ENCODE measurements at regions not wholly inside any gene's neighbourhood (a gene's known extent, or its start where the extent isn't known, plus 50 kb on each side); places are given as distances from the start of the nearest gene placed in this dataset.
A peak's percentile ranks its signal among the peaks of the same experiment; 100 is the strongest.

DNA sequence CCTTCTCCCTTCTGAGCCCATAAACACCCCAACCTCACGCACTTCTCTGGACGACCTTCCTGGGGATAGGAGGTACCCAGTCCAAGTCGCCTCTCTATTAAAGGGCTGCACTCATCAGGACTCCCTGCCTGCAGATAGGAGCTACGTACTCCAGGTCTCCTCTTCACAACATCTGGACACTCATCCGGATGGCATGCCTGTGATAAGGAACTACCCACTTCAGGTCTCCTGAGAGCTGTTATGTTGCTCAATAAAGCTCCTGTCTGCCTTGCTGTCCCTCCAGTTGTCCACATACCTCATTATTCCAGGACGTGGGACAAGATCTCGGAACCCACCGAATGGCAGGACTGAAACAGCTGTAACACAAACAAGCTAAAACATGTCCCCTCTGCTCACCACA is 548.0 kb downstream of the TBC1D32 start:
- no peak overlapping the region for H2BK120ac ChIP-seq (ENCODE audit: low read depth, low read length)
- no peak overlapping the region for H2AK5ac ChIP-seq (ENCODE audit: low read length)
- no peak overlapping the region for H3K4ac ChIP-seq (ENCODE audit: low read depth, low read length)
- H3K27ac ChIP-seq (ENCODE audit: low read depth, low read length), result no peak overlapping the region
- no peak overlapping the region for H3K56ac ChIP-seq (ENCODE audit: low read length)
- H3K79me2 ChIP-seq (ENCODE audit: control insufficient read depth, insufficient read depth, low read length), result no peaks in the 10 kb centered on the region
- H3K4me1 ChIP-seq (ENCODE audit: control insufficient read depth, low read depth, low read length), result no peaks in the 10 kb centered on the region
- H3K9ac ChIP-seq (ENCODE audit: low read length), result no peak overlapping the region
- H3K36me3 ChIP-seq (ENCODE audit: control insufficient read depth, insufficient read depth, low read length), result no peaks in the 10 kb centered on the region
- no peak overlapping the region for H4K5ac ChIP-seq (ENCODE audit: low read length)
- no peak overlapping the region for H2BK5ac ChIP-seq (ENCODE audit: low read length)
- no peak overlapping the region for H2BK15ac ChIP-seq (replicated peaks; ENCODE audit: low read depth)
- H3K4me2 ChIP-seq (ENCODE audit: low read length), result no peak overlapping the region
- no peaks in the 10 kb centered on the region for H3K27me3 ChIP-seq (ENCODE audit: insufficient read depth, low read length, poor library complexity)
- DNase-seq, result no peak
- no peak overlapping the region for H3K18ac ChIP-seq (ENCODE audit: low read length)
- H3K4me3 ChIP-seq (ENCODE audit: low read length), result no peak overlapping the region
- H4K8ac ChIP-seq (ENCODE audit: low read depth, low read length), result no peak overlapping the region
- H3K79me1 ChIP-seq (ENCODE audit: low read length), result no peaks in the 10 kb centered on the region
- WGBS (ENCODE audit: extremely low coverage, insufficient coverage, low lambda C conversion rate), result no CpG with 5 or more reads among the region's 8 CpGs
- no peak overlapping the region for H3K23ac ChIP-seq (ENCODE audit: low read length)

DNA sequence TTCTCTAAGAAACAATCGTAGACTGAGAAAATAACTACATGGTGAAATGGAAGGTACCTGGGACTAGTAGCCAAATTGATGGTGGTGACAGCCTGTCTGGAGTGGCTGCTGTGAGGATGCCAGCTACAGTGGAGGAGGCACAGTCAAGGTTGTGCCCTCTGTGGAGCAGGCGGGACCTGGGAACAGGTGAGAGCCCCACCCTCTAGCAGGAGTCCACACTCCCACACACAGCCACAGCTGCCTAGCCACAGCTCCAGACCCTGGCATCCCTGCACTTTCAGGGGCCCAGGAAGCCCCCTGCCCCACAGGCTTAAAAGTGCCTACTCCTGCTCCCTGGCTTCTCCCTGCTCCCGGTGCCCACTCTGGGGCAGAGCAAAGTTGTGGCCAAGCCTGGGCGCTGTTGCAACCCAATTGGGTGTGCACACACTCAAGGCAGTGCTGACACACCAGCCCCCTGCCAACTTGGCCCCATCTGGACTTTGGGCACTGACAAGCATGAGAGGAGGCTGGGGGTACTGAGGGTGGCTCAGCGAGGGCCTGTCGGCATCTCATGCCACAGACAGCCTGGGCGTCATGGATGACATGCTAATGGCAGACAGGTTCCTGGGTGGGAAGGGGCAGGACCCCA is 548.7 kb downstream of the TBC1D32 start:
- Histone ChIP-seq H2BK5ac (ENCODE audit: low read length) (no peak overlapping the region), H3K4me1 (ENCODE audit: control insufficient read depth, low read depth, low read length) (no peaks in the 10 kb centered on the region), H2BK15ac (replicated peaks; ENCODE audit: low read depth) (no peak overlapping the region), H3K79me1 (ENCODE audit: low read length) (no peaks in the 10 kb centered on the region), H3K56ac (ENCODE audit: low read length) (no peak overlapping the region), H3K4me2 (ENCODE audit: low read length) (no peak overlapping the region), H2AK5ac (ENCODE audit: low read length) (no peak overlapping the region), H3K36me3 (ENCODE audit: control insufficient read depth, insufficient read depth, low read length) (no peaks in the 10 kb centered on the region), H4K8ac (ENCODE audit: low read depth, low read length) (no peak overlapping the region), H3K79me2 (ENCODE audit: control insufficient read depth, insufficient read depth, low read length) (no peaks in the 10 kb centered on the region), H3K27me3 (ENCODE audit: insufficient read depth, low read length, poor library complexity) (no peaks in the 10 kb centered on the region), H3K23ac (ENCODE audit: low read length) (no peak overlapping the region), H3K18ac (ENCODE audit: low read length) (no peak overlapping the region), H3K27ac (ENCODE audit: low read depth, low read length) (no peak overlapping the region), H3K4me3 (ENCODE audit: low read length) (no peak overlapping the region), H3K9ac (ENCODE audit: low read length) (no peak overlapping the region), H4K5ac (ENCODE audit: low read length) (no peak overlapping the region), H3K4ac (ENCODE audit: low read depth, low read length) (no peak overlapping the region), H2BK120ac (ENCODE audit: low read depth, low read length) (no peak overlapping the region)
- DNase-seq, result no peak
- WGBS (ENCODE audit: extremely low coverage, insufficient coverage, low lambda C conversion rate), result no CpG with 5 or more reads among the region's 7 CpGs

DNA sequence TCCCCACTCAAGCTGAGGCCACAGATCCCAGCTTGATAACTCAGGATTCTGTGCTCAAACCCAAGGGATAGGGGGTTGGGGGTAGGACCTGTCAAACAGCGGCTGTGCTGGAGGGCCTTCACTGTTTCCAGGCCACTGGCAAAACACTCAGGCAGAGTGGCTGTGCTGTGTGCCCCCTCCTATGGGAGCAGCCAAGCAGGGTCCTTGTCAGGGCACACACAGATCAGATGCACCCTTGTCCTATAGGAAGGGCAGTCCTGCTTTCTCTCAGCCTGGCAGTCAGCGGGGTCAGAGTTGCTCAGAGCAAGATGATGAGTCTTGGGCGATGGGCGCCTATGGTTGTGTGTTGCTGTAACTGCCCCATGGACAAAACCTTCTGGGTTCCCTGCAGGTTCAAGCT is 554.8 kb downstream of the TBC1D32 start:
- DNase-seq, result no peak
- Histone ChIP-seq H3K18ac (ENCODE audit: low read length) (no peak overlapping the region), H3K56ac (ENCODE audit: low read length) (no peak overlapping the region), H3K79me2 (ENCODE audit: control insufficient read depth, insufficient read depth, low read length) (no peaks in the 10 kb centered on the region), H3K27ac (ENCODE audit: low read depth, low read length) (no peak overlapping the region), H3K4me1 (ENCODE audit: control insufficient read depth, low read depth, low read length) (no peaks in the 10 kb centered on the region), H4K8ac (ENCODE audit: low read depth, low read length) (no peak overlapping the region), H3K4ac (ENCODE audit: low read depth, low read length) (no peak overlapping the region), H3K4me2 (ENCODE audit: low read length) (no peak overlapping the region), H3K79me1 (ENCODE audit: low read length) (no peaks in the 10 kb centered on the region), H2AK5ac (ENCODE audit: low read length) (no peak overlapping the region), H2BK5ac (ENCODE audit: low read length) (no peak overlapping the region), H3K36me3 (ENCODE audit: control insufficient read depth, insufficient read depth, low read length) (no peaks in the 10 kb centered on the region), H3K4me3 (ENCODE audit: low read length) (no peak overlapping the region), H3K9ac (ENCODE audit: low read length) (no peak overlapping the region), H3K23ac (ENCODE audit: low read length) (no peak overlapping the region), H4K5ac (ENCODE audit: low read length) (no peak overlapping the region), H2BK120ac (ENCODE audit: low read depth, low read length) (no peak overlapping the region), H3K27me3 (ENCODE audit: insufficient read depth, low read length, poor library complexity) (no peaks in the 10 kb centered on the region), H2BK15ac (replicated peaks; ENCODE audit: low read depth) (no peak overlapping the region)
- no CpG with 5 or more reads among the region's 4 CpGs for WGBS (ENCODE audit: extremely low coverage, insufficient coverage, low lambda C conversion rate)

DNA sequence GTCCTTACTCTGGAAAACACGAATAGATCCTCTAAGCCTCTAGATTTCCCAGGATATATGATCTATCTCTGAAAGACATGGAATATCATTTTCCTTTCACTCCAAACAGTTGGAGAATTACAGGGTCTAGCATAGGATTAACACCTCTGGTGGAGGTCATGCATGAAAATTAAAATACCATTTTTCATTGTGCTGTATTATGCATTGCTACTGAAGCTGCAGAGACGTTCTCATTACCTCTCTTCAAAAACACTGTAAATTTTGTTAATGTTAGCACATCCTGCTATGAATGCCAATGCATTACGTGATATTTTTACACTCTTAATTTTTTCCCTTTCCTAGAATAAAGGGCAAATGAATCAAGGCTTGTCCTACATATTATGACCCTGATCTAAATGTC is 558.6 kb downstream of the TBC1D32 start:
- Histone ChIP-seq H3K36me3 (ENCODE audit: control insufficient read depth, insufficient read depth, low read length) (no peaks in the 10 kb centered on the region), H2BK15ac (replicated peaks; ENCODE audit: low read depth) (no peak overlapping the region), H3K9ac (ENCODE audit: low read length) (no peak overlapping the region), H3K4me1 (ENCODE audit: control insufficient read depth, low read depth, low read length) (no peaks in the 10 kb centered on the region), H3K4me2 (ENCODE audit: low read length) (no peak overlapping the region), H3K27me3 (ENCODE audit: insufficient read depth, low read length, poor library complexity) (no peaks in the 10 kb centered on the region), H3K4me3 (ENCODE audit: low read length) (no peak overlapping the region), H3K18ac (ENCODE audit: low read length) (no peak overlapping the region), H2BK120ac (ENCODE audit: low read depth, low read length) (no peak overlapping the region), H4K8ac (ENCODE audit: low read depth, low read length) (no peak overlapping the region), H3K4ac (ENCODE audit: low read depth, low read length) (no peak overlapping the region), H3K79me1 (ENCODE audit: low read length) (no peaks in the 10 kb centered on the region), H3K79me2 (ENCODE audit: control insufficient read depth, insufficient read depth, low read length) (no peaks in the 10 kb centered on the region), H2BK5ac (ENCODE audit: low read length) (no peak overlapping the region), H3K27ac (ENCODE audit: low read depth, low read length) (no peak overlapping the region), H4K5ac (ENCODE audit: low read length) (no peak overlapping the region), H2AK5ac (ENCODE audit: low read length) (no peak overlapping the region), H3K56ac (ENCODE audit: low read length) (no peak overlapping the region), H3K23ac (ENCODE audit: low read length) (no peak overlapping the region)
- DNase-seq, result no peak
- no CpG with 5 or more reads among the region's 3 CpGs for WGBS (ENCODE audit: extremely low coverage, insufficient coverage, low lambda C conversion rate)

DNA sequence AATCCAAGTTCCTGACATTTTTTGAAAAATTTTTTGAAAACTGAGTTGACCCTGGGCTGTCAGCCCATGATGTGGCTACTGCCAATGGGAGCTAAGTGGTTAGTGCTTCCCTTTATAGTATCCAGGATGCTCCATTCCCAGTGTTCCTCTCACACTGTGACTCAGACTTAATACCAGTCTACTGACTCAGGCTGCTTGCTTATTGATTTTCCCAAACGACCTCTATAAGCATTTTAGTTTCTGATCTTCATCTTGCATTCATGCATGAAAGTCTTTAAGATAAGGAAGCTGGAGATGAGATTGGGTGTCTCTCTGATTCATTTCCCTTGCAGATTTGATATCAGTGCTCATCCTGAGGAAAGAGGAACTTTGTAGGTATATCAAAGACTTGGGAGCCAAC is 560.0 kb downstream of the TBC1D32 start:
- Histone ChIP-seq H3K27me3 (ENCODE audit: insufficient read depth, low read length, poor library complexity) (no peaks in the 10 kb centered on the region), H3K36me3 (ENCODE audit: control insufficient read depth, insufficient read depth, low read length) (no peaks in the 10 kb centered on the region), H4K5ac (ENCODE audit: low read length) (no peak overlapping the region), H3K18ac (ENCODE audit: low read length) (no peak overlapping the region), H3K27ac (ENCODE audit: low read depth, low read length) (no peak overlapping the region), H3K4me3 (ENCODE audit: low read length) (no peak overlapping the region), H4K8ac (ENCODE audit: low read depth, low read length) (no peak overlapping the region), H3K79me1 (ENCODE audit: low read length) (no peaks in the 10 kb centered on the region), H2BK5ac (ENCODE audit: low read length) (no peak overlapping the region), H3K4ac (ENCODE audit: low read depth, low read length) (no peak overlapping the region), H3K56ac (ENCODE audit: low read length) (no peak overlapping the region), H3K4me2 (ENCODE audit: low read length) (no peak overlapping the region), H3K79me2 (ENCODE audit: control insufficient read depth, insufficient read depth, low read length) (no peaks in the 10 kb centered on the region), H2BK120ac (ENCODE audit: low read depth, low read length) (no peak overlapping the region), H2AK5ac (ENCODE audit: low read length) (no peak overlapping the region), H3K9ac (ENCODE audit: low read length) (no peak overlapping the region), H2BK15ac (replicated peaks; ENCODE audit: low read depth) (no peak overlapping the region), H3K23ac (ENCODE audit: low read length) (no peak overlapping the region), H3K4me1 (ENCODE audit: control insufficient read depth, low read depth, low read length) (no peaks in the 10 kb centered on the region)
- peak; percentile 22 for DNase-seq
- WGBS (ENCODE audit: extremely low coverage, insufficient coverage, low lambda C conversion rate), result no CpG with 5 or more reads among the region's 1 CpG

DNA sequence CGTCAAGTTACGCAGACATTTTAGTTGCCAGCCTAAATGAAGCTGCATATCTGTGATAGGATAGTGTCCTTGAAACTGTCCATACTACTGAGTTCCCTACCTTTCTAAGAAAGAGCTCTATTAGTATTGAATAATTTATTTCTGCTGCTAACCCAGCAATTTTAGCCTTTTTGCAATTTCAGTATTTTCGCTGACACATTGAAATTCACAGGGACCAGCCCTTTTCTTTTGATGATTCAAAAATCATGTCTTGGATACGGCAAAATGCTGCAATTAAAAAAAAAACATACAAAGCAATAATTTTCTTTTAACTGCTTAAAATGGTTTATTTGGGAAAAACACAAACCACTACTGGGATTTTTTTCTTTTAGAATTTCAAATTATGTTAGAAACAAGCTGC is 563.3 kb downstream of the TBC1D32 start:
- 100% methylated on average over 2 of the region's 4 CpGs for WGBS (ENCODE audit: extremely low coverage, insufficient coverage, low lambda C conversion rate)

More for the DNA sequence above, 563.3 kb downstream of the TBC1D32 start:
- Histone ChIP-seq H3K79me1 (ENCODE audit: low read length) (no peaks in the 10 kb centered on the region), H3K79me2 (ENCODE audit: control insufficient read depth, insufficient read depth, low read length) (no peaks in the 10 kb centered on the region), H3K4me3 (ENCODE audit: low read length) (no peak overlapping the region), H3K4ac (ENCODE audit: low read depth, low read length) (no peak overlapping the region), H3K4me1 (ENCODE audit: control insufficient read depth, low read depth, low read length) (no peaks in the 10 kb centered on the region), H3K36me3 (ENCODE audit: control insufficient read depth, insufficient read depth, low read length) (no peaks in the 10 kb centered on the region), H3K27ac (ENCODE audit: low read depth, low read length) (no peak overlapping the region), H3K27me3 (ENCODE audit: insufficient read depth, low read length, poor library complexity) (no peaks in the 10 kb centered on the region), H3K9ac (ENCODE audit: low read length) (no peak overlapping the region), H2BK5ac (ENCODE audit: low read length) (no peak overlapping the region), H2AK5ac (ENCODE audit: low read length) (no peak overlapping the region), H3K18ac (ENCODE audit: low read length) (no peak overlapping the region), H3K4me2 (ENCODE audit: low read length) (no peak overlapping the region), H2BK15ac (replicated peaks; ENCODE audit: low read depth) (no peak overlapping the region), H4K5ac (ENCODE audit: low read length) (no peak overlapping the region), H4K8ac (ENCODE audit: low read depth, low read length) (no peak overlapping the region), H2BK120ac (ENCODE audit: low read depth, low read length) (no peak overlapping the region), H3K56ac (ENCODE audit: low read length) (no peak overlapping the region), H3K23ac (ENCODE audit: low read length) (no peak overlapping the region)
- no peak for DNase-seq

All from mesendoderm (in vitro differentiated cells).